ENCODE measurements at regions not wholly inside any gene's neighbourhood (a gene's known extent, or its start where the extent isn't known, plus 50 kb on each side); places are given as distances from the start of the nearest gene placed in this dataset.

- no peak for TF ChIP-seq CTCF (IDR thresholded peaks at IDR 0.05)
- no peak for TF ChIP-seq POLR2A (IDR thresholded peaks at IDR 0.05)
- TF ChIP-seq EP300 (IDR thresholded peaks at IDR 0.05), result no peak
These were observed 139.5 kb downstream of the CYLD start for GRCh38 chr16:50881331-50881830.
